H1 (cell line): ENCODE measurements at regions not wholly inside any gene's neighbourhood (a gene's known extent, or its start where the extent isn't known, plus 50 kb on each side); places are given as distances from the start of the nearest gene placed in this dataset.

Experiments used
- CHD2 ChIP-seq: IDR thresholded peaks from 2 replicates; pipeline ENCODE4 v1.6.1; 2012; ENCODE audit warnings: low read length, improper control_type of control experiment
- GTF2F1 ChIP-seq: IDR thresholded peaks from 2 replicates; pipeline ENCODE4 v1.6.1; 2012; ENCODE audit warnings: low read depth, low read length, improper control_type of control experiment, borderline replicate concordance
- RBBP5 ChIP-seq: IDR thresholded peaks from 2 replicates; pipeline ENCODE4 v1.7.1; 2012; ENCODE audit warnings: low read depth, mild to moderate bottlenecking, inconsistent platforms, low read length, moderate library complexity, borderline replicate concordance
- SRF ChIP-seq: IDR thresholded peaks from 2 replicates; pipeline ENCODE4 v1.6.1; 2011; ENCODE audit warnings: mild to moderate bottlenecking, low read depth, low read length, moderate library complexity
- TBP ChIP-seq: IDR thresholded peaks from 2 replicates; pipeline ENCODE4 v1.6.1; 2011; ENCODE audit warnings: low read depth, low read length, improper control_type of control experiment
- TF ChIP-seq, protein P1 (sequence below): fragments of 300-600 bp; sonication (generic); IDR thresholded peaks from 2 replicates; pipeline ENCODE4 v1.7.1; 2012; ENCODE audit warnings: low read length, moderate library complexity, mild to moderate bottlenecking, inconsistent platforms; ENCODE audit not compliant: insufficient replicate concordance

DNA sequence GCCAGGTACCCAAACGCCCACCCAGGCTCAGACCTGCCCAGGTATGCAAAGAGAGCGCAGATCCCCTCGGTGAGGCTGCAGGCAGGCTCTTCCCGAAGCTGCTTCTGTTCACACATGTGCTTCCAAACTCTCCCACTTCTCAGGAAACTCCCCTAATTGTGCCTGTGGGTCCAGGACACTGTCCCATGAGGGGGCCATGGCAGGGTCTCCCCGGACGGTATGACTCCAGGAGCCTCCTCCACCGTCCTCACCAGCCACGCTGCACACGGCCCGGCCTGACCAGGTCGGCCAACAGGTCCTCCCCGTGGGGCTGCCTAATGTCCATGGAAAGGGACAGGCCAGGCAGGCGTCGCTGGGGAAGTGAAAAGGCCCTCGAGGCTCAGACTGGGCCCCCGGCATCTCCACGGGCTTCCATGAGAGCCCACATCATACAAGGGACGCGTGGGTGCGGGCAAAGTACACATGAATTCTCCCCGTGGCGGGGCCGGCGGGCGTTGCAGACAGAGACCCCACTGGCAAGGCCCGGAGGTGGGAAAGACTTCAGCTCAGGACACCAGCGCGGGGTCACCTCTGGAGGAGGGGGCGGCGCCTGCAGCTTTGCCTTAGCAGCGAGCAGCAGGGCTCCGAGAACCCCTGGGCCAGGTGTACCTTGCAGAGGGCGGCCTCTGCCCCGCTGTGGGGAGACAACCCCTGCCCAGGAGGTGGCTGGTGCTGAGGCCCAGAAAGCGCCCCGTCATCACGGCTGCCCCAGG, 526.1 kb downstream of the BRD1 start (continued):
- TF ChIP-seq, protein P1, sequence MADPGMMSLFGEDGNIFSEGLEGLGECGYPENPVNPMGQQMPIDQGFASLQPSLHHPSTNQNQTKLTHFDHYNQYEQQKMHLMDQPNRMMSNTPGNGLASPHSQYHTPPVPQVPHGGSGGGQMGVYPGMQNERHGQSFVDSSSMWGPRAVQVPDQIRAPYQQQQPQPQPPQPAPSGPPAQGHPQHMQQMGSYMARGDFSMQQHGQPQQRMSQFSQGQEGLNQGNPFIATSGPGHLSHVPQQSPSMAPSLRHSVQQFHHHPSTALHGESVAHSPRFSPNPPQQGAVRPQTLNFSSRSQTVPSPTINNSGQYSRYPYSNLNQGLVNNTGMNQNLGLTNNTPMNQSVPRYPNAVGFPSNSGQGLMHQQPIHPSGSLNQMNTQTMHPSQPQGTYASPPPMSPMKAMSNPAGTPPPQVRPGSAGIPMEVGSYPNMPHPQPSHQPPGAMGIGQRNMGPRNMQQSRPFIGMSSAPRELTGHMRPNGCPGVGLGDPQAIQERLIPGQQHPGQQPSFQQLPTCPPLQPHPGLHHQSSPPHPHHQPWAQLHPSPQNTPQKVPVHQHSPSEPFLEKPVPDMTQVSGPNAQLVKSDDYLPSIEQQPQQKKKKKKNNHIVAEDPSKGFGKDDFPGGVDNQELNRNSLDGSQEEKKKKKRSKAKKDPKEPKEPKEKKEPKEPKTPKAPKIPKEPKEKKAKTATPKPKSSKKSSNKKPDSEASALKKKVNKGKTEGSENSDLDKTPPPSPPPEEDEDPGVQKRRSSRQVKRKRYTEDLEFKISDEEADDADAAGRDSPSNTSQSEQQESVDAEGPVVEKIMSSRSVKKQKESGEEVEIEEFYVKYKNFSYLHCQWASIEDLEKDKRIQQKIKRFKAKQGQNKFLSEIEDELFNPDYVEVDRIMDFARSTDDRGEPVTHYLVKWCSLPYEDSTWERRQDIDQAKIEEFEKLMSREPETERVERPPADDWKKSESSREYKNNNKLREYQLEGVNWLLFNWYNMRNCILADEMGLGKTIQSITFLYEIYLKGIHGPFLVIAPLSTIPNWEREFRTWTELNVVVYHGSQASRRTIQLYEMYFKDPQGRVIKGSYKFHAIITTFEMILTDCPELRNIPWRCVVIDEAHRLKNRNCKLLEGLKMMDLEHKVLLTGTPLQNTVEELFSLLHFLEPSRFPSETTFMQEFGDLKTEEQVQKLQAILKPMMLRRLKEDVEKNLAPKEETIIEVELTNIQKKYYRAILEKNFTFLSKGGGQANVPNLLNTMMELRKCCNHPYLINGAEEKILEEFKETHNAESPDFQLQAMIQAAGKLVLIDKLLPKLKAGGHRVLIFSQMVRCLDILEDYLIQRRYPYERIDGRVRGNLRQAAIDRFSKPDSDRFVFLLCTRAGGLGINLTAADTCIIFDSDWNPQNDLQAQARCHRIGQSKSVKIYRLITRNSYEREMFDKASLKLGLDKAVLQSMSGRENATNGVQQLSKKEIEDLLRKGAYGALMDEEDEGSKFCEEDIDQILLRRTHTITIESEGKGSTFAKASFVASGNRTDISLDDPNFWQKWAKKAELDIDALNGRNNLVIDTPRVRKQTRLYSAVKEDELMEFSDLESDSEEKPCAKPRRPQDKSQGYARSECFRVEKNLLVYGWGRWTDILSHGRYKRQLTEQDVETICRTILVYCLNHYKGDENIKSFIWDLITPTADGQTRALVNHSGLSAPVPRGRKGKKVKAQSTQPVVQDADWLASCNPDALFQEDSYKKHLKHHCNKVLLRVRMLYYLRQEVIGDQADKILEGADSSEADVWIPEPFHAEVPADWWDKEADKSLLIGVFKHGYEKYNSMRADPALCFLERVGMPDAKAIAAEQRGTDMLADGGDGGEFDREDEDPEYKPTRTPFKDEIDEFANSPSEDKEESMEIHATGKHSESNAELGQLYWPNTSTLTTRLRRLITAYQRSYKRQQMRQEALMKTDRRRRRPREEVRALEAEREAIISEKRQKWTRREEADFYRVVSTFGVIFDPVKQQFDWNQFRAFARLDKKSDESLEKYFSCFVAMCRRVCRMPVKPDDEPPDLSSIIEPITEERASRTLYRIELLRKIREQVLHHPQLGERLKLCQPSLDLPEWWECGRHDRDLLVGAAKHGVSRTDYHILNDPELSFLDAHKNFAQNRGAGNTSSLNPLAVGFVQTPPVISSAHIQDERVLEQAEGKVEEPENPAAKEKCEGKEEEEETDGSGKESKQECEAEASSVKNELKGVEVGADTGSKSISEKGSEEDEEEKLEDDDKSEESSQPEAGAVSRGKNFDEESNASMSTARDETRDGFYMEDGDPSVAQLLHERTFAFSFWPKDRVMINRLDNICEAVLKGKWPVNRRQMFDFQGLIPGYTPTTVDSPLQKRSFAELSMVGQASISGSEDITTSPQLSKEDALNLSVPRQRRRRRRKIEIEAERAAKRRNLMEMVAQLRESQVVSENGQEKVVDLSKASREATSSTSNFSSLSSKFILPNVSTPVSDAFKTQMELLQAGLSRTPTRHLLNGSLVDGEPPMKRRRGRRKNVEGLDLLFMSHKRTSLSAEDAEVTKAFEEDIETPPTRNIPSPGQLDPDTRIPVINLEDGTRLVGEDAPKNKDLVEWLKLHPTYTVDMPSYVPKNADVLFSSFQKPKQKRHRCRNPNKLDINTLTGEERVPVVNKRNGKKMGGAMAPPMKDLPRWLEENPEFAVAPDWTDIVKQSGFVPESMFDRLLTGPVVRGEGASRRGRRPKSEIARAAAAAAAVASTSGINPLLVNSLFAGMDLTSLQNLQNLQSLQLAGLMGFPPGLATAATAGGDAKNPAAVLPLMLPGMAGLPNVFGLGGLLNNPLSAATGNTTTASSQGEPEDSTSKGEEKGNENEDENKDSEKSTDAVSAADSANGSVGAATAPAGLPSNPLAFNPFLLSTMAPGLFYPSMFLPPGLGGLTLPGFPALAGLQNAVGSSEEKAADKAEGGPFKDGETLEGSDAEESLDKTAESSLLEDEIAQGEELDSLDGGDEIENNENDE, result no peak
- TF ChIP-seq GTF2F1 (no peak), SRF (no peak), RBBP5 (no peak), TBP (no peak), CHD2 (no peak)
